ENCODE measurements at regions not wholly inside any gene's neighbourhood (a gene's known extent, or its start where the extent isn't known, plus 50 kb on each side); places are given as distances from the start of the nearest gene placed in this dataset.

DNA sequence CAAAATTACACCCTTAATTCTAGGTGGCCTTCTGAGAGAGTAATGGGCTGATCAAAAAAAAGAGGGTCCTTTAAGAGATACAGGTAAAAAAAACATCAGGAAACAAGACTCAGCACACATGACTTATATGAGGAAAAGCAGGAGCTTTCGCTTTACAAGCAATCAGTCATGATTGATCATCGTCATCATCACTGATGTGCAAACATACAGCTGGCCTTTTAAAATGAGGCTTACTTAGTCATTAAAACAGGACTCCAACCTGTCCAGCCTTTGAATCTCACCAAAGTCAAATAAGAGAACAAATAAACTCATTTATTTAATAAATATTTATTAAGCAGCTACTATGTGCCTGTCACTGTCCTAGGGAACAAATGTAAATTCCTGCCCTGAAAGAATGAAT is 255.3 kb downstream of the SKAP2 start:
- POLR2A ChIA-PET (ENCODE audit: unreplicated experiment) = no interaction called here

More for the DNA sequence above, 255.3 kb downstream of the SKAP2 start:
- Histone ChIP-seq H3K36me3 (ENCODE audit: control insufficient read depth, insufficient read depth, low read length) (no peaks in the 10 kb centered on the region), H2AFZ (replicated peaks; ENCODE audit: low read length, poor library complexity) (no peak overlapping the region), H3K56ac (ENCODE audit: extremely low read depth, insufficient read depth, low read length) (no peak overlapping the region), H4K8ac (ENCODE audit: low read depth in 2 of 2, low read length in 2 of 2) (no peak overlapping the region), H3K14ac (replicated peaks; ENCODE audit: low read depth, low read length) (no peak overlapping the region), H2AK5ac (ENCODE audit: low read depth, low read length) (no peak overlapping the region), H3K9ac (ENCODE audit: low read depth, low read length) (no peak overlapping the region), H2AK9ac (replicated peaks; ENCODE audit: low read depth, low read length, poor library complexity) (no peak overlapping the region), H2BK120ac (ENCODE audit: low read depth, low read length) (no peak overlapping the region), H2BK15ac (ENCODE audit: low read depth, low read length) (no peak overlapping the region), H3K23ac (ENCODE audit: low read depth, low read length) (no peak overlapping the region), H3K18ac (ENCODE audit: low read depth, low read length) (no peak overlapping the region), H3K4ac (ENCODE audit: low read depth, low read length) (no peak overlapping the region), H3K27me3 (ENCODE audit: control insufficient read depth, insufficient read depth, low read length) (no peaks in the 10 kb centered on the region), H4K20me1 (ENCODE audit: insufficient read depth, low read length) (no peaks in the 10 kb centered on the region), H3K4me3 (ENCODE audit: insufficient read depth, low read depth, low read length) (no peak overlapping the region), H3K27ac (ENCODE audit: insufficient read depth, low read length) (no peak overlapping the region), H3K79me1 (ENCODE audit: low read depth in 1 of 2, low read length in 2 of 2) (no peaks in the 10 kb centered on the region), H2BK5ac (ENCODE audit: low read depth, low read length, poor library complexity, severe bottlenecking) (no peak overlapping the region), H3K9me3 (ENCODE audit: control insufficient read depth, insufficient read depth, low read length) (no peaks in the 10 kb centered on the region), H4K91ac (ENCODE audit: insufficient read depth, low read depth, low read length) (no peak overlapping the region), H3K4me2 (ENCODE audit: low read depth, low read length) (no peak overlapping the region), H3K9me1 (ENCODE audit: insufficient read depth, low read length) (no peaks in the 10 kb centered on the region), H3K4me1 (ENCODE audit: control insufficient read depth, insufficient read depth, low read length) (no peaks in the 10 kb centered on the region), H2BK20ac (ENCODE audit: low read depth, low read length) (no peak overlapping the region), H4K5ac (ENCODE audit: low read depth, low read length) (no peak overlapping the region)
- no TSS peak for BruUV-seq (replicated peaks)
- CTCF ChIA-PET = no interaction called here
- in situ Hi-C loops (cut with MboI; ENCODE audit: low sequenced_read_pairs) (no loop called here), intact Hi-C loops (cut with micrococcal nuclease) (no loop called here), dilution Hi-C loops (cut with HindIII; ENCODE audit: low sequenced_read_pairs, unreplicated experiment) (no loop called here)
- TF ChIP-seq, protein P1, sequence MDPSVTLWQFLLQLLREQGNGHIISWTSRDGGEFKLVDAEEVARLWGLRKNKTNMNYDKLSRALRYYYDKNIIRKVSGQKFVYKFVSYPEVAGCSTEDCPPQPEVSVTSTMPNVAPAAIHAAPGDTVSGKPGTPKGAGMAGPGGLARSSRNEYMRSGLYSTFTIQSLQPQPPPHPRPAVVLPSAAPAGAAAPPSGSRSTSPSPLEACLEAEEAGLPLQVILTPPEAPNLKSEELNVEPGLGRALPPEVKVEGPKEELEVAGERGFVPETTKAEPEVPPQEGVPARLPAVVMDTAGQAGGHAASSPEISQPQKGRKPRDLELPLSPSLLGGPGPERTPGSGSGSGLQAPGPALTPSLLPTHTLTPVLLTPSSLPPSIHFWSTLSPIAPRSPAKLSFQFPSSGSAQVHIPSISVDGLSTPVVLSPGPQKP (IDR thresholded peaks at IDR 0.05; ENCODE audit: borderline replicate concordance, low read depth, low read length) = no peak
- no peak for TF ChIP-seq MAZ (IDR thresholded peaks at IDR 0.05; ENCODE audit: borderline replicate concordance, low read depth, low read length)
- TF ChIP-seq POLR2A (IDR thresholded peaks at IDR 0.05; ENCODE audit: low read depth, low read length) = no peak
- no peak for DNase-seq
- ATAC-seq (ENCODE audit: low read depth) = no peak
- WGBS, 2 experiments (ENCODE audit: extremely low coverage in 2 of 2, insufficient read length in 1 of 2) = no CpG with 5 or more reads among the region's 2 CpGs
